Ishikawa (cell line): ENCODE measurements at regions not wholly inside any gene's neighbourhood (a gene's known extent, or its start where the extent isn't known, plus 50 kb on each side); places are given as distances from the start of the nearest gene placed in this dataset.
A peak's percentile ranks its signal among the peaks of the same experiment; 100 is the strongest.

Source experiments
- CEBPB ChIP-seq: IDR thresholded peaks from 2 replicates; pipeline ENCODE4 v1.6.1; 2012
- CREB1 ChIP-seq: IDR thresholded peaks from 2 replicates; pipeline ENCODE4 v1.6.1; 2012; ENCODE audit warnings: low read depth
- EGR1 ChIP-seq: IDR thresholded peaks from 2 replicates; pipeline ENCODE4 v1.6.1; 2012
- EP300 ChIP-seq: IDR thresholded peaks from 2 replicates; pipeline ENCODE4 v1.6.1; 2012; ENCODE audit warnings: borderline replicate concordance
- FOXM1 ChIP-seq: IDR thresholded peaks from 2 replicates; pipeline ENCODE4 v1.6.1; 2012; ENCODE audit warnings: low read depth, borderline replicate concordance
- NFIC ChIP-seq: IDR thresholded peaks from 2 replicates; pipeline ENCODE4 v1.6.1; 2012
- RAD21 ChIP-seq: IDR thresholded peaks from 2 replicates; pipeline ENCODE4 v1.6.1; 2012; ENCODE audit warnings: low read depth
- TAF1 ChIP-seq: IDR thresholded peaks from 2 replicates; pipeline ENCODE4 v1.6.1; 2012; ENCODE audit warnings: low read depth, mild to moderate bottlenecking
- TCF12 ChIP-seq: IDR thresholded peaks from 2 replicates; pipeline ENCODE4 v1.6.1; 2012; ENCODE audit warnings: low read depth
- TEAD4 ChIP-seq: IDR thresholded peaks from 2 replicates; pipeline ENCODE4 v1.6.1; 2012
- USF1 ChIP-seq: IDR thresholded peaks from 2 replicates; pipeline ENCODE4 v1.6.1; 2012
- YY1 ChIP-seq: IDR thresholded peaks from 2 replicates; pipeline ENCODE4 v1.6.1; 2012; ENCODE audit warnings: low read depth
- ZBTB7A ChIP-seq: IDR thresholded peaks from 2 replicates; pipeline ENCODE4 v1.6.1; 2012; ENCODE audit warnings: low read depth
- TF ChIP-seq, protein P1 (sequence below): IDR thresholded peaks from 2 replicates; pipeline ENCODE4 v1.6.1; 2012
- TF ChIP-seq, protein P2 (sequence below): IDR thresholded peaks from 2 replicates; pipeline ENCODE4 v1.6.1; 2012; ENCODE audit warnings: low read depth, mild to moderate bottlenecking

DNA sequence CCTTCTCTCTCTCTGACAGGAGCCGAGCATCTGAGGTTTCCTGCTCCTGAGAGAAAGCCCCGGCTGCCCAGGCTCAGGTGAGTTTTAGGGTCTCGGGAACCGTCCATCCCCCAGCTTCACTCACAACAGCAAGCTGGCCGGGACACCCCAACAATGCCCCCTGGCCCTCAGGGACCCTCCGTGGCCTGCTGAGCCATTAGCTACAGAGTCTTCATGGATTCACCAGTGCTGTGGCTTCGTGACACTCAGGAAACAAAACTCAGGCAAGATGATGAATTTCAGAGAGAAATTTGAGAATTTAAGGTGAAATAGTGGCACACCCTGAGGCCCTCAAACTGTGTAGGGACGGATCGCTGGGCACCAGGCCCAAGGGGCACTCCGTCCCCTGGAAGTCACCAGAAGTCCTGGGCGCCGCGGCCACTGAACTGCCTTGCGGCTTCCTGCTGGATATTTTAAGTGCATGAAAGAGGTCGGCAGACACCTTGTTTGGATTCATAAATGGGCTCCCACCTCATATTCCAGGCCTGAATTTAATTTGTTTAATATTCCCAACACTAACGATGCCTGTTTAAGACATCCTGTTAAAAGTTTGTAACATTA lies 368.3 kb upstream of the SALL3 start:
- TF ChIP-seq TEAD4 (no peak), NFIC (no peak), FOXM1 (no peak), EP300 (no peak), EGR1 (no peak), CREB1 (no peak), ZBTB7A (no peak), USF1 (no peak), RAD21 (no peak), TAF1 (no peak), YY1 (no peak), TCF12 (no peak), CEBPB (no peak)
- TF ChIP-seq, protein P1, sequence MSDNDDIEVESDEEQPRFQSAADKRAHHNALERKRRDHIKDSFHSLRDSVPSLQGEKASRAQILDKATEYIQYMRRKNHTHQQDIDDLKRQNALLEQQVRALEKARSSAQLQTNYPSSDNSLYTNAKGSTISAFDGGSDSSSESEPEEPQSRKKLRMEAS = no peak
- TF ChIP-seq, protein P2, sequence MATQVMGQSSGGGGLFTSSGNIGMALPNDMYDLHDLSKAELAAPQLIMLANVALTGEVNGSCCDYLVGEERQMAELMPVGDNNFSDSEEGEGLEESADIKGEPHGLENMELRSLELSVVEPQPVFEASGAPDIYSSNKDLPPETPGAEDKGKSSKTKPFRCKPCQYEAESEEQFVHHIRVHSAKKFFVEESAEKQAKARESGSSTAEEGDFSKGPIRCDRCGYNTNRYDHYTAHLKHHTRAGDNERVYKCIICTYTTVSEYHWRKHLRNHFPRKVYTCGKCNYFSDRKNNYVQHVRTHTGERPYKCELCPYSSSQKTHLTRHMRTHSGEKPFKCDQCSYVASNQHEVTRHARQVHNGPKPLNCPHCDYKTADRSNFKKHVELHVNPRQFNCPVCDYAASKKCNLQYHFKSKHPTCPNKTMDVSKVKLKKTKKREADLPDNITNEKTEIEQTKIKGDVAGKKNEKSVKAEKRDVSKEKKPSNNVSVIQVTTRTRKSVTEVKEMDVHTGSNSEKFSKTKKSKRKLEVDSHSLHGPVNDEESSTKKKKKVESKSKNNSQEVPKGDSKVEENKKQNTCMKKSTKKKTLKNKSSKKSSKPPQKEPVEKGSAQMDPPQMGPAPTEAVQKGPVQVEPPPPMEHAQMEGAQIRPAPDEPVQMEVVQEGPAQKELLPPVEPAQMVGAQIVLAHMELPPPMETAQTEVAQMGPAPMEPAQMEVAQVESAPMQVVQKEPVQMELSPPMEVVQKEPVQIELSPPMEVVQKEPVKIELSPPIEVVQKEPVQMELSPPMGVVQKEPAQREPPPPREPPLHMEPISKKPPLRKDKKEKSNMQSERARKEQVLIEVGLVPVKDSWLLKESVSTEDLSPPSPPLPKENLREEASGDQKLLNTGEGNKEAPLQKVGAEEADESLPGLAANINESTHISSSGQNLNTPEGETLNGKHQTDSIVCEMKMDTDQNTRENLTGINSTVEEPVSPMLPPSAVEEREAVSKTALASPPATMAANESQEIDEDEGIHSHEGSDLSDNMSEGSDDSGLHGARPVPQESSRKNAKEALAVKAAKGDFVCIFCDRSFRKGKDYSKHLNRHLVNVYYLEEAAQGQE = no peak

DNA sequence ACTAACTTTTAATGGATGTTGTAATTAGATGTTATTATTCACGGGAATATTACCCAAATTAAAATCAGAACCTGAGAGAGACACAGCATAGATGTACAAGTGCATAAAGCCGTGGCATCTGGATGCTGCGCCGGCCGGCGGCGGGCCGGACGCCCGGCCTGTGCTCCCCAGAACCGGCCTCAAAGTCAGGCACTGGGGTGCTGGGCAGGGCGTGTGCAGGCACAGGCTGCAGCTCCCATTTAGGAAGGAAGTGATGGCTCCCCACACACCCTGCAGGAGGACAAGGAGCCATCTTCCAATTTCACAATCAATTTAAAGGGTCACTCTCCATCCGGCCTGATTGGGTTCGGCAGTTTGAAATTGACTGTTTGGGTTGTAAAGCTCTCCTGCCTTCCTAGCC lies 367.7 kb upstream of the SALL3 start:
- TF ChIP-seq, protein P1 = no peak
- no peak for TF ChIP-seq EGR1
- no peak for TF ChIP-seq FOXM1
- no peak for TF ChIP-seq CEBPB
- no peak for TF ChIP-seq CREB1
- no peak for TF ChIP-seq TCF12
- TF ChIP-seq RAD21 = no peak
- TF ChIP-seq, protein P2 = no peak
- no peak for TF ChIP-seq YY1
- no peak for TF ChIP-seq USF1
- TF ChIP-seq TAF1 = no peak

- TF ChIP-seq NFIC (no peak), CREB1 (no peak), YY1 (no peak), TCF12 (no peak)
Observed at GRCh38 chr18:78612318-78612717, 367.3 kb upstream of the SALL3 start.

- TF ChIP-seq EGR1 (no peak), USF1 (peak; percentile 46; the same call in 1 of the 2 replicates)
Observed at GRCh38 chr18:78612801-78613200, 366.8 kb upstream of the SALL3 start.

- no peak for TF ChIP-seq RAD21
- TF ChIP-seq, protein P1 = no peak
- no peak for TF ChIP-seq EGR1
- TF ChIP-seq NFIC = no peak
- no peak for TF ChIP-seq CEBPB
- no peak for TF ChIP-seq YY1
- TF ChIP-seq ZBTB7A = no peak
- no peak for TF ChIP-seq TCF12
- no peak for TF ChIP-seq USF1
- no peak for TF ChIP-seq EP300
Observed at GRCh38 chr18:78618726-78619125, 360.9 kb upstream of the SALL3 start.

GRCh38 chr18:78619854-78620253 lies 359.8 kb upstream of the SALL3 start:
- no peak for TF ChIP-seq FOXM1
- no peak for TF ChIP-seq EP300
- TF ChIP-seq CREB1 = no peak
- TF ChIP-seq TCF12 = no peak
- no peak for TF ChIP-seq EGR1
- no peak for TF ChIP-seq RAD21
- no peak for TF ChIP-seq ZBTB7A
- TF ChIP-seq, protein P1 = no peak
- TF ChIP-seq, protein P2 = no peak
- no peak for TF ChIP-seq CEBPB
- TF ChIP-seq NFIC = no peak
- no peak for TF ChIP-seq YY1
- no peak for TF ChIP-seq TAF1
